Mammary epithelial cell (primary cell): ENCODE measurements at regions not wholly inside any gene's neighbourhood (a gene's known extent, or its start where the extent isn't known, plus 50 kb on each side); places are given as distances from the start of the nearest gene placed in this dataset.

ENCODE experiments used
- EZH2 ChIP-seq: IDR thresholded peaks from 2 replicates; pipeline ENCODE4 v1.6.1; 2012; ENCODE audit warnings: low read length, inconsistent platforms, borderline replicate concordance
- TF ChIP-seq, protein P1 (sequence below), 2 donors: IDR thresholded peaks in 1 of 2; conservative IDR thresholded peaks in 1 of 2; 2 replicates each; pipeline ENCODE4 v1.5.1; 2011 to 2012; ENCODE audit warnings: inconsistent platforms in 2 of 2, low read length in 2 of 2, mild to moderate bottlenecking in 2 of 2, control low read depth in 1 of 2, low read depth in 1 of 2; ENCODE audit not compliant: insufficient read depth in 1 of 2; ENCODE audit errors: extremely low read depth in 1 of 2

DNA sequence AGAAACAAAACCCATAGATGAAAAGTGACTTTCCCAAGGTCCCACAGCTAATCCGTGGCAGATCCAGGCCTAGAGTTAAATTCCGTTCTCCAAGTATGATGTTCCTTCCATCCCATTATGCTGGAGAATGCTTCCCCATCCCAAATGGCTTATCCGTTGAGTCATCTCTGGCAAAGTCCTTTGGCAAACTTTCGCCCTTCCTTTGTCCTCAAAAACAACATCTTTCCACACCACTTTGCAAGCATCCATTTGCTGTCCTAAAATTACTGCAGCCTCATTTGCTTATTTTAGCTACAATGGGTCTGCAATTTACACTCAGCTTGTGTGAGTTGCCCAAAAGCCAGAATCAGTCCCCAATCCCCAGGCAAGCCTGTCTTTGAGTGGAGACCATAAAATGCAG lies 304.0 kb upstream of the TLE3 start:
- TF ChIP-seq, protein P1, sequence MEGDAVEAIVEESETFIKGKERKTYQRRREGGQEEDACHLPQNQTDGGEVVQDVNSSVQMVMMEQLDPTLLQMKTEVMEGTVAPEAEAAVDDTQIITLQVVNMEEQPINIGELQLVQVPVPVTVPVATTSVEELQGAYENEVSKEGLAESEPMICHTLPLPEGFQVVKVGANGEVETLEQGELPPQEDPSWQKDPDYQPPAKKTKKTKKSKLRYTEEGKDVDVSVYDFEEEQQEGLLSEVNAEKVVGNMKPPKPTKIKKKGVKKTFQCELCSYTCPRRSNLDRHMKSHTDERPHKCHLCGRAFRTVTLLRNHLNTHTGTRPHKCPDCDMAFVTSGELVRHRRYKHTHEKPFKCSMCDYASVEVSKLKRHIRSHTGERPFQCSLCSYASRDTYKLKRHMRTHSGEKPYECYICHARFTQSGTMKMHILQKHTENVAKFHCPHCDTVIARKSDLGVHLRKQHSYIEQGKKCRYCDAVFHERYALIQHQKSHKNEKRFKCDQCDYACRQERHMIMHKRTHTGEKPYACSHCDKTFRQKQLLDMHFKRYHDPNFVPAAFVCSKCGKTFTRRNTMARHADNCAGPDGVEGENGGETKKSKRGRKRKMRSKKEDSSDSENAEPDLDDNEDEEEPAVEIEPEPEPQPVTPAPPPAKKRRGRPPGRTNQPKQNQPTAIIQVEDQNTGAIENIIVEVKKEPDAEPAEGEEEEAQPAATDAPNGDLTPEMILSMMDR (conservative IDR thresholded peaks at IDR 0.05 in 1 of 2, IDR thresholded peaks at IDR 0.05 in 1 of 2; ENCODE audit: extremely low read depth in 1 of 2, insufficient read depth in 1 of 2, low read depth in 1 of 2, low read length in 2 of 2): no peak
- no peak for TF ChIP-seq EZH2
